GM12875 (cell line): ENCODE measurements at regions not wholly inside any gene's neighbourhood (a gene's known extent, or its start where the extent isn't known, plus 50 kb on each side); places are given as distances from the start of the nearest gene placed in this dataset.

Experiments
- H3K4me3 ChIP-seq: one replicate; pipeline ENCODE4 v1.5.1; 2011; ENCODE audit warnings: low read depth, low read length, control low read depth
- TF ChIP-seq, protein P1 (sequence below): IDR thresholded peaks from 2 replicates; pipeline ENCODE4 v1.5.1; 2011; ENCODE audit warnings: low read depth, mild to moderate bottlenecking, control low read depth, inconsistent platforms, low read length, moderate library complexity, borderline replicate concordance; ENCODE audit not compliant: insufficient read depth

DNA sequence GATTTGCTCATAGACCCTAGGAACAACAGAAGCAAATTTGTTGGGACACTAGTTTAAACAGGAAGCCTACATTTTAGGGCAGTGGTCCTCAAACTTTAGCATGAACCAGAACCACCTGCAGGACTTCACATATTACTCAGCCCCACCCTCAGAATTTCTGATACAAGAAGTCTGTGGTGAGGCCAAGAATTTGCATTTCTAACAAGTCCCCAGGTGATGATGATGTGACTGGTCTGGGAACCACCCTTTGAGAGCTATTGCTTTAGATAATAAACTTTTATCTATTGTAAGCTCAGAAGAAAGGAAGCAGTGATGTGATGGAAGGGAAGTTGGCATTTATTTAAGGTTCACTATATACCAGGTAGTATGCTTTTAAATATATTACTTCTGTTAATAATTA is 194.0 kb downstream of the FAM181B start:
- H3K4me3 ChIP-seq = no peak overlapping the region

DNA sequence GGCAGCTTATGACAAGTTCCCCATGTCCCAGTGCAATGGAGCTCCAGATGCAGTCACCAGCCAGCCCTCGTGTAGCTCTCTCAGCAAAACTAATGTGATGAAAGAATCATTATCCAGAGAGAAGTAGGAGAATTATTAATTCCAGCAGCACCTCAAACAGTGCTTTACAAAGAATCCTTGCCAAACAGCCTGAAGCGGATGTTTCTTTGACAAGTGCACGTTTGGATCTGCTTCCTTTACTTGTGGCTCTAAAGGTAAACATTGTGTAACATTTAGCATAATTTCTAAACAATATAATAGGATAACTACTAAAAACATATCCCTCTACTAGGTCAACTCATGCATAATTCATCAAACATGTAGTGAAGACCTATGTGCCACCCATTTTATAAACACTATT is 197.0 kb downstream of the FAM181B start:
- TF ChIP-seq, protein P1, sequence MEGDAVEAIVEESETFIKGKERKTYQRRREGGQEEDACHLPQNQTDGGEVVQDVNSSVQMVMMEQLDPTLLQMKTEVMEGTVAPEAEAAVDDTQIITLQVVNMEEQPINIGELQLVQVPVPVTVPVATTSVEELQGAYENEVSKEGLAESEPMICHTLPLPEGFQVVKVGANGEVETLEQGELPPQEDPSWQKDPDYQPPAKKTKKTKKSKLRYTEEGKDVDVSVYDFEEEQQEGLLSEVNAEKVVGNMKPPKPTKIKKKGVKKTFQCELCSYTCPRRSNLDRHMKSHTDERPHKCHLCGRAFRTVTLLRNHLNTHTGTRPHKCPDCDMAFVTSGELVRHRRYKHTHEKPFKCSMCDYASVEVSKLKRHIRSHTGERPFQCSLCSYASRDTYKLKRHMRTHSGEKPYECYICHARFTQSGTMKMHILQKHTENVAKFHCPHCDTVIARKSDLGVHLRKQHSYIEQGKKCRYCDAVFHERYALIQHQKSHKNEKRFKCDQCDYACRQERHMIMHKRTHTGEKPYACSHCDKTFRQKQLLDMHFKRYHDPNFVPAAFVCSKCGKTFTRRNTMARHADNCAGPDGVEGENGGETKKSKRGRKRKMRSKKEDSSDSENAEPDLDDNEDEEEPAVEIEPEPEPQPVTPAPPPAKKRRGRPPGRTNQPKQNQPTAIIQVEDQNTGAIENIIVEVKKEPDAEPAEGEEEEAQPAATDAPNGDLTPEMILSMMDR = no peak
- no peak overlapping the region for H3K4me3 ChIP-seq

More for the DNA sequence above, 194.0 kb downstream of the FAM181B start:
- TF ChIP-seq, protein P1 = no peak

DNA sequence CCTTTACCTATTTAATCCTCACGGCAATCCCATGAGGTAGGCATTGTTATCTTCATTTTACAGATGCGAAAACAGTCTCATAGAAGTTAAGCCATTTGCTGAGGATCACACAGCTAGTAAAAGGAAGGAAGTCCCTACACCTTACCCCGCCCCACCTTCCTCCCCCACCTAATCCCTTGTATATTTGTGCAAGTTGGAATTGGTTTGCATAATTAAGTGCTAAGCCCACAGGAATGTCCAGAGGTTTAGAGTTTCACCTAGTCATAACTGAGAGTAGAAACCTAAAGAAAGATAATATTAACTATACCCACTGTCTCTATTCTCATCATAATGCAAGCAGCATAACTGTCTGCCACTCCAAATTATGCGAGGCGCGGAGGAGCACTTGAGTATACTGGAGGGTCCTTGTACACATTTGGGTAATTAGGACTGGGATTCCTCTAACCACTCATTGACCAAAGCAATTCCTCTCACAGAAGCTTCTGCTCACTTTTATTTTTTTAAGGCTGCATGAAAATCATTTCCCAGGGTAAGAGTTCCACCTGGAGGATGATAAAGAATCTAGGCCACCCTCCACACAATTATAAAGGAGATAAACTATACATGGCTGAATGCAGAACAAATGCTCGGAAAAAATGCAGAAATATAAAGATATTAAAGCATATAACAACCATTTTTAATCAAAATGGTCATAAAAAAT is 199.9 kb downstream of the FAM181B start:
- no peak overlapping the region for H3K4me3 ChIP-seq
- TF ChIP-seq, protein P1 = no peak

DNA sequence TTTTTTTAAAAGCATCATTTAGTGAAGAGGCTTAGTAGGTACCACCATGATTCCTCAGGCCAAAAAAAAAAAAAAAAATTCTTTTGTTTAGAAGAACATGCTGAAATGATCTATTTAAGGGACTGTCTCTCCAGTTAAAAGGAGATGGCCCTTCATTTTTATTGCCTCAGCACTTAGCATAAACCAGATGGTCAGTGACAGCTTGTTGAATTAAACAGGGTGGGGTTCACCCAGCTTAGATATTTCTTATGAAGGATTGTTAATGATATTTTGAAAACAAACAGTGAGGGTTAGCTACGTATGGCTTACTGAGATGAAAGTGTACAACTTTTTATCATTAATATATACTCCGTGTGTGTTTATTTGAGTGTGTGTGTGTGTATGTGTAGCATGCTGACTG is 203.7 kb downstream of the FAM181B start:
- H3K4me3 ChIP-seq = no peak overlapping the region
- TF ChIP-seq, protein P1 = no peak

DNA sequence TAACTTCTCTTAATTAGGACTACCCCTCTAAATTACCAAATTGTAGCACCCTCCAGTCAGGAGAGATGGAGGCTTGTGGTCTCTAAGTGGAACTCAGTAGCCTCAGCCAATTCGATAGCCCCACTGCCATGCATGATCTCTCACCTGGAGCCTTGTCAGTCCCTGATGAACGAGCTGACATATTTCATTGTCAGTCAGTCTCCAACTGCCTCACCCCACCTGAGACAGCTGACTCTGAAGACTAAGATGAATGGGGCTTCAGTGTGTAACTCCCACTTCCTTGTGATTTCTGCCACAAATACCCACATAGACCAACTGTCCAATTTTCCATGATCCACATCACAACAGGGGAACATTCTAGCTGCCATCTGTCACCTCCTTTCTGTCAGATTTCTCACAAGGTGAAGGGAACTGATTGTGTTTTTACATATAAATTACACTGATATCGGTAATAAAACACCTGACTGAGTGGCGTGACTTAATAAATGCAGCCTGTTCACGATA is 206.5 kb downstream of the FAM181B start:
- TF ChIP-seq, protein P1 = no peak
- no peak overlapping the region for H3K4me3 ChIP-seq

DNA sequence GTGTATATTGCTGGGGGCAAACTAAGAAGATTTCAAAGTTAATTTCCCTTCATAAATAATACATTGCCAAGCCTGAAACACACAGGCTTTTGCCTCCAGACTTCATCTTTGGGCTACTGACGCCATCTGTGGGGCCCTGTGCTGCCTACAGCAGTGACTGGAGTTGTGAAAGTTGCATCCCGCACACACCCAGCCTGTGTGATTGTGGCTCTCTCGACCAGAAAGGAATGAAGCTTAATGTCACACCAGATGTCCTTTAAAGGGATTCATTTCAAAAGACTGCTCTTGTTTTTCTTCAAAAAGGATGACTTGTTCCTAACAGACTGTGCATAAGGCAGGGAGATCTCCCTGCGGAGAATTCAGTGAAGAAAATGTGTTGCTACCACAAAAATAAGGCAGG is 210.5 kb downstream of the FAM181B start:
- TF ChIP-seq, protein P1 = no peak
- H3K4me3 ChIP-seq = no peak overlapping the region

DNA sequence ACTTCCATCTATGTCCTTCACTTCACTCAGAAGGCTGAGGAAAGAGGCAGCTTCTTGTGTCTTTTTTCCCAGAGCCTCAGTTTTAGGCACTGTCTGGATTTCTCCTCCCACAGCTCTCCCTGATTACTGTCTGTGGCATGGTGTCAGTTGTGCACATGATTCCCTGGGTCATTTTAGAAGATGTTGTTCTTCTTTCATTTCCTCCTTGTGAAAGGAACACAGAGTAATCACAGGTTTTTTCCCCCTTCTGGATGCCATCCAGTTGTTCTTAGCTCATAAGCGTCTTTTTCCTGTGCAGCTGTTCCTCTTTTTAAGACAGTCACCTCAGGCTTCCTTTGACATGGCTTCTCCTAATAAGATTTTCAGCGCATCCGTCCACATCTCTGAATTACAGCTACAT is 212.2 kb downstream of the FAM181B start:
- TF ChIP-seq, protein P1 = no peak
- no peak overlapping the region for H3K4me3 ChIP-seq
